GM12874 (cell line): ENCODE measurements at regions not wholly inside any gene's neighbourhood (a gene's known extent, or its start where the extent isn't known, plus 50 kb on each side); places are given as distances from the start of the nearest gene placed in this dataset.

Source experiments
- CTCF ChIP-seq: IDR thresholded peaks from 2 replicates; pipeline ENCODE4 v1.5.1; 2011; ENCODE audit warnings: low read depth, mild to moderate bottlenecking, control low read depth, low read length, moderate library complexity; ENCODE audit not compliant: insufficient read depth

GRCh38 chr3:66744986-66745385 is 244.2 kb upstream of the LRIG1 start:
- no peak for TF ChIP-seq CTCF

GRCh38 chr3:66747261-66747660 is 246.4 kb upstream of the LRIG1 start:
- no peak for TF ChIP-seq CTCF

- no peak for TF ChIP-seq CTCF
These were observed 246.9 kb upstream of the LRIG1 start for GRCh38 chr3:66747696-66748095.

GRCh38 chr3:66748175-66748876 is 247.5 kb upstream of the LRIG1 start:
- no peak for TF ChIP-seq CTCF

GRCh38 chr3:66751842-66752241 is 246.3 kb upstream of the KBTBD8 start:
- TF ChIP-seq CTCF: no peak

GRCh38 chr3:66753670-66754069 is 244.4 kb upstream of the KBTBD8 start:
- TF ChIP-seq CTCF: no peak

GRCh38 chr3:66754613-66755012 is 243.5 kb upstream of the KBTBD8 start:
- TF ChIP-seq CTCF: no peak
